Progenitor cell of endocrine pancreas (in vitro differentiated cells): ENCODE measurements at regions not wholly inside any gene's neighbourhood (a gene's known extent, or its start where the extent isn't known, plus 50 kb on each side); places are given as distances from the start of the nearest gene placed in this dataset.

Experiments
- DNase-seq: peaks from one replicate; pipeline ENCODE4 v3.0.0; 2021; ENCODE audit warnings: low spot score; ENCODE audit not compliant: unreplicated experiment
- H3K27ac Mint-ChIP-seq: 2 replicates; pipeline ENCODE4 v1.8.0; 2021; ENCODE audit warnings: mild to moderate bottlenecking, moderate library complexity, mixed read lengths
- H3K27me3 Mint-ChIP-seq: 2 replicates; pipeline ENCODE4 v1.8.0; 2021; ENCODE audit warnings: mixed read lengths
- H3K36me3 Mint-ChIP-seq: 2 replicates; pipeline ENCODE4 v1.8.0; 2022; ENCODE audit warnings: mixed read lengths; ENCODE audit not compliant: insufficient read depth
- H3K4me1 Mint-ChIP-seq: 2 replicates; pipeline ENCODE4 v1.8.0; 2021; ENCODE audit warnings: low read depth, mixed read lengths
- H3K4me3 Mint-ChIP-seq: 2 replicates; pipeline ENCODE4 v1.8.0; 2021; ENCODE audit warnings: low read depth, mild to moderate bottlenecking, moderate library complexity, mixed read lengths
- H3K9me3 Mint-ChIP-seq: 2 replicates; pipeline ENCODE4 v1.8.0; 2021; ENCODE audit warnings: low read depth, mixed read lengths
- CTCF ChIP-seq: fragments of 200-600 bp; sonication (generic); IDR thresholded peaks from one replicate; pipeline ENCODE4 v1.5.0; 2021; ENCODE audit warnings: antibody characterized with exemption, mild to moderate bottlenecking; ENCODE audit not compliant: unreplicated experiment

GRCh38 chr1:227445092-227445674 lies 118.2 kb upstream of the ZNF678 start:
- no peak for DNase-seq
- TF ChIP-seq CTCF = no peak
- Mint-ChIP-seq H3K36me3 (no peaks in the 10 kb centered on the region), H3K4me1 (no peaks in the 10 kb centered on the region), H3K4me3 (no peak overlapping the region), H3K27ac (no peak overlapping the region), H3K9me3 (peaks cover 6% of the 10 kb centered on the region), H3K27me3 (peaks cover 20% of the 10 kb centered on the region)

- Mint-ChIP-seq H3K4me3 (no peak overlapping the region), H3K27me3 (peaks cover 31% of the 10 kb centered on the region), H3K4me1 (no peaks in the 10 kb centered on the region), H3K9me3 (no peaks in the 10 kb centered on the region), H3K36me3 (no peaks in the 10 kb centered on the region), H3K27ac (peak overlapping the region; percentile 17)
- no peak for DNase-seq
- TF ChIP-seq CTCF = no peak
Measured at GRCh38 chr1:227440182-227440581, 121.9 kb upstream of the CDC42BPA start.

GRCh38 chr1:227437495-227438008 lies 119.3 kb upstream of the CDC42BPA start:
- Mint-ChIP-seq H3K9me3 (no peaks in the 10 kb centered on the region), H3K27me3 (peaks cover 34% of the 10 kb centered on the region), H3K4me1 (no peaks in the 10 kb centered on the region), H3K36me3 (no peaks in the 10 kb centered on the region), H3K27ac (no peak overlapping the region), H3K4me3 (no peak overlapping the region)
- peak; percentile 38 for TF ChIP-seq CTCF
- DNase-seq = no peak

GRCh38 chr1:227434808-227435444 lies 116.6 kb upstream of the CDC42BPA start:
- peaks cover 23% of the 10 kb centered on the region for H3K27me3 Mint-ChIP-seq
- no peak overlapping the region for H3K4me3 Mint-ChIP-seq
- H3K36me3 Mint-ChIP-seq = no peaks in the 10 kb centered on the region
- H3K27ac Mint-ChIP-seq = no peak overlapping the region
- H3K4me1 Mint-ChIP-seq = peaks cover 3% of the 10 kb centered on the region
- no peak for TF ChIP-seq CTCF
- DNase-seq = no peak
- no peaks in the 10 kb centered on the region for H3K9me3 Mint-ChIP-seq

- no peaks in the 10 kb centered on the region for H3K9me3 Mint-ChIP-seq
- DNase-seq = no peak
- no peak for TF ChIP-seq CTCF
- no peak overlapping the region for H3K4me3 Mint-ChIP-seq
- peaks cover 16% of the 10 kb centered on the region for H3K27me3 Mint-ChIP-seq
- no peaks in the 10 kb centered on the region for H3K36me3 Mint-ChIP-seq
- H3K27ac Mint-ChIP-seq = no peak overlapping the region
- peaks cover 6% of the 10 kb centered on the region for H3K4me1 Mint-ChIP-seq
Measured at GRCh38 chr1:227433663-227434341, 115.5 kb upstream of the CDC42BPA start.
